Osteocyte (in vitro differentiated cells): ENCODE measurements at regions not wholly inside any gene's neighbourhood (a gene's known extent, or its start where the extent isn't known, plus 50 kb on each side); places are given as distances from the start of the nearest gene placed in this dataset.
"Not testable (repeated sequence)": the region's sequence is repeated elsewhere in the genome, so short reads cannot be mapped to it uniquely, and the experiment has no call there.

Source experiments
- DNase-seq: peaks from one replicate; pipeline ENCODE4 v3.0.0; 2021; ENCODE audit warnings: mixed read lengths; ENCODE audit not compliant: unreplicated experiment; ENCODE audit errors: extremely low spot score
- H3K27ac Mint-ChIP-seq: one replicate; pipeline ENCODE4 v1.8.0; 2021; ENCODE audit warnings: mild to moderate bottlenecking, mixed read lengths; ENCODE audit not compliant: unreplicated experiment
- H3K27me3 Mint-ChIP-seq: one replicate; pipeline ENCODE4 v1.8.0; 2021; ENCODE audit warnings: mixed read lengths; ENCODE audit not compliant: unreplicated experiment
- H3K36me3 Mint-ChIP-seq: one replicate; pipeline ENCODE4 v1.8.0; 2021; ENCODE audit warnings: mixed read lengths; ENCODE audit not compliant: unreplicated experiment
- H3K4me1 Mint-ChIP-seq: one replicate; pipeline ENCODE4 v1.8.0; 2021; ENCODE audit warnings: mixed read lengths; ENCODE audit not compliant: unreplicated experiment
- H3K4me3 Mint-ChIP-seq: one replicate; pipeline ENCODE4 v1.8.0; 2021; ENCODE audit warnings: mild to moderate bottlenecking, moderate library complexity, mixed read lengths; ENCODE audit not compliant: unreplicated experiment
- H3K9me3 Mint-ChIP-seq: one replicate; pipeline ENCODE4 v1.8.0; 2021; ENCODE audit warnings: mixed read lengths; ENCODE audit not compliant: unreplicated experiment
- TF ChIP-seq, protein P1 (sequence below): fragments of 200-600 bp; sonication (generic); IDR thresholded peaks from 2 replicates; pipeline ENCODE4 v1.5.0; 2021; ENCODE audit warnings: antibody characterized with exemption, mild to moderate bottlenecking, moderate library complexity

DNA sequence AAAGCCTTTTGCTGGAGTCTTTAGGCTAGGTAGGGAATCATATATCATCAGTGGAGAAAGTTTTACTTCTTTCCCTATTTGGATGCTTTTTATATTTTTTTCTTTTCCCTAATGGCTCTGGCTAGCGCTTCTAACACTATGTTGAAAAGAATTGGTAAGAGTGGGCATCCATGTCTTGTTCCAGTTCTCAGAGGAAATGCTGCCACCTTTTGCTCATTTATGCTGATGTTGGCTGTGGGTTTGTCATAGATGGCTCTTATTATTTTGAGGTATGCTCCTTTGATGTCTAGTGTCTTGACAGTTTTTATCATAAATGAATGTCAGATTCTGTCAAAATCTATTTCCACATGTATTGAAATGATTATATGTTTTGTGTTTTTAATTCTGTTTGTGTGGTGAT, 1544.1 kb downstream of the REEP3 start:
- H3K27ac Mint-ChIP-seq: no peak overlapping the region
- H3K4me1 Mint-ChIP-seq: no peaks in the 10 kb centered on the region
- DNase-seq: no peak
- H3K36me3 Mint-ChIP-seq: no peaks in the 10 kb centered on the region
- TF ChIP-seq, protein P1, sequence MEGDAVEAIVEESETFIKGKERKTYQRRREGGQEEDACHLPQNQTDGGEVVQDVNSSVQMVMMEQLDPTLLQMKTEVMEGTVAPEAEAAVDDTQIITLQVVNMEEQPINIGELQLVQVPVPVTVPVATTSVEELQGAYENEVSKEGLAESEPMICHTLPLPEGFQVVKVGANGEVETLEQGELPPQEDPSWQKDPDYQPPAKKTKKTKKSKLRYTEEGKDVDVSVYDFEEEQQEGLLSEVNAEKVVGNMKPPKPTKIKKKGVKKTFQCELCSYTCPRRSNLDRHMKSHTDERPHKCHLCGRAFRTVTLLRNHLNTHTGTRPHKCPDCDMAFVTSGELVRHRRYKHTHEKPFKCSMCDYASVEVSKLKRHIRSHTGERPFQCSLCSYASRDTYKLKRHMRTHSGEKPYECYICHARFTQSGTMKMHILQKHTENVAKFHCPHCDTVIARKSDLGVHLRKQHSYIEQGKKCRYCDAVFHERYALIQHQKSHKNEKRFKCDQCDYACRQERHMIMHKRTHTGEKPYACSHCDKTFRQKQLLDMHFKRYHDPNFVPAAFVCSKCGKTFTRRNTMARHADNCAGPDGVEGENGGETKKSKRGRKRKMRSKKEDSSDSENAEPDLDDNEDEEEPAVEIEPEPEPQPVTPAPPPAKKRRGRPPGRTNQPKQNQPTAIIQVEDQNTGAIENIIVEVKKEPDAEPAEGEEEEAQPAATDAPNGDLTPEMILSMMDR: no peak
- H3K27me3 Mint-ChIP-seq: peaks cover 4% of the 10 kb centered on the region
- peaks cover 10% of the 10 kb centered on the region for H3K9me3 Mint-ChIP-seq
- H3K4me3 Mint-ChIP-seq: no peak overlapping the region

DNA sequence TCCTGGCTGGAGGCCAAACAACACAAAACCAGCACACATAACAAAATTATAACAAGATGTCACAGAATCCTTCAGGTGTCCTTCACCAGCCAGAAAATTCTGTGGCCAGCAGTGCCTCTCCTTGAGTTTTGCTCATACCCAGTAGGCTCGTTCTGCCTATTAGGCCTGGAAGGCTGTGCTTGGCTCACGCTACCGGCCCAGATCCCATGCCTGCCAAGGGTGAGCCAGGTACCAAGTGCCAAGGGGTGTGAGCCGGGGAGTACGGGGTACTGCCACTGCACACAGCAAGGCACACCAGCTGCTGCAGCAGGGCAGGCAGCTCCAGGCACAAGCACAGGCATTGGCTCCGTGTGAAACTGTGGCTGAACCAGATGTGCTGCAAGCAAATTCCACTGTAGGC, 1562.0 kb downstream of the REEP3 start:
- no peaks in the 10 kb centered on the region for H3K27me3 Mint-ChIP-seq
- no peak overlapping the region for H3K4me3 Mint-ChIP-seq
- no peaks in the 10 kb centered on the region for H3K36me3 Mint-ChIP-seq
- TF ChIP-seq, protein P1: no peak
- no peak for DNase-seq
- peaks cover 7% of the 10 kb centered on the region for H3K9me3 Mint-ChIP-seq
- no peaks in the 10 kb centered on the region for H3K4me1 Mint-ChIP-seq
- H3K27ac Mint-ChIP-seq: no peak overlapping the region

DNA sequence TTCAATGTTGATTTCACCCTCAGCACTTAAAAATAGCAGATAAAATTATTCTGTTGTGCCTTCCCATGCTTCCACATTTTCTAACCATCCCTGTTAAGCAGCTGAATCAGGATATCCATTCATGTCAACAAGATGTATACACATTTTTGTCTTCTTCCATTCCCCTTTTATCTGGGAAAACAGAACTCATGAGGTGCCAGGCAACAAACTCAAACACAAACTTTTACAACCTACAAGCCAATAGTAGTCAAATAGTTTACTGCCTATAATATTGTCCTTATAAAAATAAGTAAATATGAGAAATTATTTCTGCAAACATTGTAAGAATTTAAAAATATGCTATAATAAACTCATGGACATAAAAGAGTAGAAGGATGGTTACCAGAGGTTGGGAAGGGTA, 1569.8 kb downstream of the REEP3 start:
- H3K27ac Mint-ChIP-seq: no peak overlapping the region
- H3K9me3 Mint-ChIP-seq: no peaks in the 10 kb centered on the region
- no peaks in the 10 kb centered on the region for H3K27me3 Mint-ChIP-seq

DNA sequence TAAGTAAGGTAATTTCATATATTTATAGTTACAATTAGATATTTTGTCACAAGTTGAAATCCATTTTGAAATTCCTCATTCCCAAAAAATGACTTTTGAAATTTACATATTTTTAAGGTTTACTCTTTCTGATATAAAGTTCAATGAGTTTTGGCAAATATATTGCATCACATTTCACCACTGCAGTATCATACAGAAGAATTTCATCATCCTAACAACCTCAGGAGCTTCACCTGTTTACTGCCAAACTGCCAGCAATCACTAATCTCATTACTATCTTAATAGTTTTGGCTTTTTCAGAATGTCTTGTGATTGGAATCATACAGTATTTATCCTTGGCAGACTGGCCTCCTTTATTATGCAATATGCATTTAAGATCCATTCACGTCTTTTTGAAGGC, 1578.9 kb downstream of the REEP3 start:
- H3K4me3 Mint-ChIP-seq: no peak overlapping the region
- peaks cover 3% of the 10 kb centered on the region for H3K9me3 Mint-ChIP-seq
- H3K4me1 Mint-ChIP-seq: no peaks in the 10 kb centered on the region
- DNase-seq: no peak
- no peak overlapping the region for H3K27ac Mint-ChIP-seq
- no peaks in the 10 kb centered on the region for H3K27me3 Mint-ChIP-seq
- TF ChIP-seq, protein P1: no peak
- H3K36me3 Mint-ChIP-seq: no peaks in the 10 kb centered on the region

More for the DNA sequence above, 1569.8 kb downstream of the REEP3 start:
- Mint-ChIP-seq H3K4me1 (no peaks in the 10 kb centered on the region), H3K4me3 (no peak overlapping the region), H3K36me3 (no peaks in the 10 kb centered on the region)
- TF ChIP-seq, protein P1: no peak
- no peak for DNase-seq

DNA sequence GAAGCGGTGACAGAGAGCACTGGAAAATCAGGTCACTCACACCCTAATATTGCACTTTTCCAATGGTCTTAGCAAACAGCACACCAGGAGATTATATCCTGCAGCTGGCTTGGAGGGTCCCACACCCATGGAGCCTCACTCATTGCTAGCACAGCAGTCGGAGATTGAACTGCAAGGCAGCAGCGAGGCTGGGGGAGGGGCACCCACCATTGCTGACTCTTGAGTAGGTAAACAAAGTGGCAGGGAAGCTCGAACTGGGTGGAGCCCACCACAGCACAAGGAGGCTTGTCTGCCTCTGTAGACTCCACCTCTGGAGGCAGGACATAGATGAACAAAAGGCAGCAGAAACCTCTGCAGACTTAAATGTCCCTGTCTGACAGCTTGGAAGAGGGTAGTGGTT, 1579.7 kb downstream of the REEP3 start:
- not testable (repeated sequence) for H3K4me3 Mint-ChIP-seq, H3K9me3 Mint-ChIP-seq, H3K4me1 Mint-ChIP-seq, DNase-seq, H3K27me3 Mint-ChIP-seq, H3K36me3 Mint-ChIP-seq, H3K27ac Mint-ChIP-seq

DNA sequence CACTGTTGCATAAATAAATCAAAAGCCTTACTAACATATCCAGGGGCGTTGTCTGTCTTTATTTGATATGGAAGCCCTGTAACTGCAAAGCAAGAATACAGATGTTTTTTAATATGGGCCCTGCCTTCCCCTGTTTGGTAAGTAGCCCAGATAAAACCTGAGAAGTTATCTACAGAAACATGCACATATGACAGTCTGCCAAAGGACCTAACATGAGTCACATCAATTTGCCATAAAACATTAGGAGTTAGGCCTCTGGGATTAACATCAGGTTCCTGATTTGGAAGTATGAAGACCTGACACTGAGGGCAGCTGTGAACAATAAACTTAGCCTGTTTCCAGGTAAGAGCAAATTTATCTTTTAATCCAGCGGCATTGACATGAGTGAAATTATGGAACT, 1588.8 kb downstream of the REEP3 start:
- no peaks in the 10 kb centered on the region for H3K4me1 Mint-ChIP-seq
- no peak overlapping the region for H3K4me3 Mint-ChIP-seq
- no peak for DNase-seq
- H3K27me3 Mint-ChIP-seq: no peaks in the 10 kb centered on the region
- H3K9me3 Mint-ChIP-seq: peaks cover 24% of the 10 kb centered on the region
- TF ChIP-seq, protein P1: no peak
- no peak overlapping the region for H3K27ac Mint-ChIP-seq
- H3K36me3 Mint-ChIP-seq: no peaks in the 10 kb centered on the region

DNA sequence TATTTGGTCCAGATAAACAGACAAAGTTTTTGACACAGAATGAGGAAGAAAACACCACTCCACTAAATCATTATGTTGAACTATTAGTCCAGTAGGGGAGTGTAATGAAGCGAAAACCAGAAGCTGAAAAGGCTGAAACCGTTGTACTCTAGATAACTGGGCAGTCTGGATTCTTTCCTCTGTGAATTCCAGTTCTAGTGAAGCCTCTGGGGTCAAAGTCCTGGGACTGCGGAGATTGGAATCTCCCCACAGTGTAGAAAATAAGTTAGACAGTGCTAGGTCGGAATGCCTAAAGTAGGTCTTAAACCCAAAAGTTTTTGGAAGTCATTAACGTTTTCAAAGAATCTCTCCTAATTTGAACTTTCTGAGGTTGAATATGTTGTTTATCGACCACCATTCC, 1589.9 kb downstream of the REEP3 start:
- not testable (repeated sequence) for H3K27ac Mint-ChIP-seq, DNase-seq, H3K4me1 Mint-ChIP-seq, H3K27me3 Mint-ChIP-seq, H3K4me3 Mint-ChIP-seq, H3K36me3 Mint-ChIP-seq
- H3K9me3 Mint-ChIP-seq: peaks cover 20% of the 10 kb centered on the region
